ENCODE measurements at regions not wholly inside any gene's neighbourhood (a gene's known extent, or its start where the extent isn't known, plus 50 kb on each side); places are given as distances from the start of the nearest gene placed in this dataset.

DNA sequence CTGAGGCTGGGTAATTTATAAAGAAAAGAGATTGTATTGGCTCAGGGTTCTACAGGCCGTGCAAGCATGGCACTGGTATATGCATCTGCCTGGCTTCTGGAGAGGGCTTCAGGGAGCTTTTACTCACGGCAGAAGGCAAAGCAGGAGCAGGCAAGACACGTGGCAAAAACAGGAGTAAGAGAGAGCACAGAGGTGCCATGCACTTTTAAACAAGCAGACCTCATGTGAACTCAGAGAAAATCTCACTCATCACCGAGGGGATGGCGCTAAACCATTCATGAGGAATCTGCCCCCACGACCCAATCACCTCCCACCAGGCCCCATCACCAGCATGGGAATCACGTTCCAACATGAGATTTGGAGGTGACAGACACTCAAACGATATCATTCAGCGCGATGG lies 400.7 kb upstream of the RUNX1 start:
- Histone ChIP-seq H3K4me3 (replicated peaks in 1 of 3; ENCODE audit: insufficient read depth in 1 of 3, low read depth in 2 of 3, low read length in 3 of 3) (no peak overlapping the region), H3K4me2 (ENCODE audit: low read depth, low read length) (no peak overlapping the region), H3K36me3 (replicated peaks in 1 of 2; ENCODE audit: control insufficient read depth in 1 of 2, insufficient read depth in 2 of 2, low read length in 2 of 2) (no peaks in the 10 kb centered on the region), H3K27me3 (ENCODE audit: control insufficient read depth in 1 of 2, insufficient read depth in 2 of 2, low read length in 2 of 2) (no peaks in the 10 kb centered on the region), H4K20me1 (ENCODE audit: insufficient read depth, low read length) (no peaks in the 10 kb centered on the region), H3K9ac (ENCODE audit: insufficient read depth, low read depth, low read length) (no peak overlapping the region), H3K9me3 (ENCODE audit: low read length) (peaks cover 11% of the 10 kb centered on the region; the same call in 1 of the 2 replicates), H3K4me1 (ENCODE audit: insufficient read depth, low read length) (no peaks in the 10 kb centered on the region), H3K27ac (ENCODE audit: extremely low read length, insufficient read depth, low read length) (no peak overlapping the region), H3K79me2 (ENCODE audit: insufficient read depth, low read length) (no peaks in the 10 kb centered on the region), H2AFZ (ENCODE audit: low read length) (no peak overlapping the region)
- WGBS (ENCODE audit: low lambda C conversion rate), result 39% methylated on average over 7 of the region's 10 CpGs
- ATAC-seq (no peak), FAIRE-seq (no peak), DNase-seq (ENCODE audit: low spot score) (no peak)
- intact Hi-C loops (cut with micrococcal nuclease; ENCODE audit: unreplicated experiment) (no loop called here), in situ Hi-C loops (cut with HindIII; ENCODE audit: extremely low pct_ligation_motif_present, low pct_unique_long_range_greater_than_20kb) (no loop called here)
- ChIA-PET CTCF (ENCODE audit: low intra/inter-chr PET ratio, low total read pairs) (no interaction called here), POLR2A (no interaction called here)
- no TSS peak for BruUV-seq (replicated peaks)
- TF ChIP-seq SIX4 (CRISPR knock-in tag; IDR thresholded peaks at IDR 0.05) (no peak), POLR2G (IDR thresholded peaks at IDR 0.05; ENCODE audit: low read depth, low read length) (no peak), ZNF317 (CRISPR knock-in tag; IDR thresholded peaks at IDR 0.05) (no peak), BRF2 (CRISPR knock-in tag; IDR thresholded peaks at IDR 0.05) (no peak), ZNF281 (CRISPR knock-in tag; IDR thresholded peaks at IDR 0.05; ENCODE audit: borderline replicate concordance) (no peak), ZFYVE20 (CRISPR knock-in tag; IDR thresholded peaks at IDR 0.05; ENCODE audit: borderline replicate concordance, low read depth) (no peak), THAP9 (CRISPR knock-in tag; IDR thresholded peaks at IDR 0.05; ENCODE audit: borderline replicate concordance) (no peak), PITX1 (CRISPR knock-in tag; IDR thresholded peaks at IDR 0.05) (no peak), PCBP1 (IDR thresholded peaks at IDR 0.05; ENCODE audit: borderline replicate concordance, low read depth, low read length) (no peak), CBX5 (CRISPR knock-in tag; IDR thresholded peaks at IDR 0.05; ENCODE audit: borderline replicate concordance) (no peak), FOXA1 (IDR thresholded peaks at IDR 0.05) (no peak), FOXA1 (CRISPR knock-in tag; IDR thresholded peaks at IDR 0.05) (no peak), ZZZ3 (CRISPR knock-in tag; IDR thresholded peaks at IDR 0.05; ENCODE audit: borderline replicate concordance) (no peak)

All from HepG2 (cell line).